CD4-positive, alpha-beta memory T cell (primary cell): ENCODE measurements at regions not wholly inside any gene's neighbourhood (a gene's known extent, or its start where the extent isn't known, plus 50 kb on each side); places are given as distances from the start of the nearest gene placed in this dataset.

ENCODE experiments used
- CTCF ChIA-PET: fragments of 350-600 bp; sonication (Branson Sonifier 250); formaldehyde crosslinking; loops from one replicate; lab custom pipeline; 2021; ENCODE audit warnings: inconsistent platforms; ENCODE audit not compliant: partially characterized antibody; lab: Charles Lee
- POLR2A ChIA-PET: fragments of 350-600 bp; sonication (Branson Sonifier 250); formaldehyde crosslinking; loops from one replicate; lab custom pipeline; 2021; ENCODE audit not compliant: partially characterized antibody; lab: Charles Lee
- DNase-seq, 5 donors: peaks; one replicate each; pipeline versions ENCODE4 v3.0.0 to v3.0.0-alpha.2; 2020 to 2022; ENCODE audit warnings: mixed read lengths in 1 of 5
- H3K27ac ChIP-seq: one replicate; pipeline ENCODE4 v1.7.0; 2013; ENCODE audit warnings: low read depth, low read length
- H3K27me3 ChIP-seq: 2 replicates; pipeline ENCODE4 v1.7.0; 2013; ENCODE audit warnings: mild to moderate bottlenecking, low read length, moderate library complexity; ENCODE audit not compliant: insufficient read depth
- H3K36me3 ChIP-seq: 2 replicates; pipeline ENCODE4 v1.7.0; 2013; ENCODE audit warnings: mild to moderate bottlenecking, low read length, moderate library complexity; ENCODE audit not compliant: insufficient read depth
- H3K4me1 ChIP-seq: 2 replicates; pipeline ENCODE4 v1.7.0; 2013; ENCODE audit warnings: mild to moderate bottlenecking, low read length, moderate library complexity; ENCODE audit not compliant: insufficient read depth
- H3K4me3 ChIP-seq, 2 donors: one replicate each; pipeline ENCODE4 v1.7.0; 2013; ENCODE audit warnings: low read length in 2 of 2, mild to moderate bottlenecking in 1 of 2
- H3K9me3 ChIP-seq, 2 donors: one replicate each; pipeline ENCODE4 v1.7.0; 2013; ENCODE audit warnings: low read length in 2 of 2, control low read depth in 1 of 2; ENCODE audit not compliant: control insufficient read depth in 1 of 2
- H3K27ac Mint-ChIP-seq, 7 donors: one replicate each; pipeline ENCODE4 v1.8.0; 2020 to 2021; ENCODE audit warnings: mixed read lengths in 7 of 7, mild to moderate bottlenecking in 6 of 7, inconsistent platforms in 3 of 7, moderate library complexity in 3 of 7
- H3K27me3 Mint-ChIP-seq, 2 donors: one replicate each; pipeline ENCODE4 v1.8.0; 2020 to 2021; ENCODE audit warnings: mixed read lengths in 2 of 2
- H3K36me3 Mint-ChIP-seq, 2 donors: one replicate each; pipeline ENCODE4 v1.8.0; 2020 to 2021; ENCODE audit warnings: mixed read lengths in 2 of 2, inconsistent platforms in 1 of 2, mild to moderate bottlenecking in 1 of 2
- H3K4me1 Mint-ChIP-seq, 4 donors: one replicate each; pipeline ENCODE4 v1.8.0; 2020 to 2021; ENCODE audit warnings: mixed read lengths in 4 of 4, mild to moderate bottlenecking in 1 of 4
- H3K4me3 Mint-ChIP-seq, 8 donors: one replicate each; pipeline ENCODE4 v1.8.0; 2020 to 2021; ENCODE audit warnings: mixed read lengths in 8 of 8, mild to moderate bottlenecking in 7 of 8, moderate library complexity in 6 of 8, inconsistent platforms in 3 of 8
- H3K9me3 Mint-ChIP-seq, 8 donors: one replicate each; pipeline ENCODE4 v1.8.0; 2020 to 2021; ENCODE audit warnings: mixed read lengths in 8 of 8, mild to moderate bottlenecking in 5 of 8, inconsistent platforms in 3 of 8, moderate library complexity in 1 of 8
- intact Hi-C: fragments of 100-400 bp; cut with micrococcal nuclease; formaldehyde crosslinking; loops from one replicate; pipeline ENCODE4 v1.15.1; 2023

DNA sequence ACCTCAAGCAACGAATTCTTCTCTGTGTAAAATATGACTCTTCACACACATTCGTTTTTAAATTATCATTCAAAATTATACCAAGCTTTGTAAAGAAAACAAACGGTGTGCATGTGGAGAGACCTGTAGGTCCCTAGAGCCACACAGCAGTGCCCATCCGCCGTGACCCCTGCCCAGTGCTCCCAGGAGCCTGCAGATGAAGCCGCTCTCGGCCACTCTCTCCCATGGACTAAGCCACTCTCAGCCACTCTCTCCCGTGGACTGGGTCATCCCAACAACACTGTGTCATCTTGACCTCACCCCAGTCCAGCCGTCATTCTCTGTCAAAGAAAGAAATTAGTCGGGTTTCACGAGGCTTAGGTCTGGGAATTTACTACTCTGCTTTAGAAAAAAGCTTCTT lies 391.6 kb downstream of the BRD1 start:
- H3K27me3 Mint-ChIP-seq: peaks cover under 1 to 6% of the 10 kb centered on the region in 2 donors
- no peak overlapping the region for H3K4me3 Mint-ChIP-seq
- Histone ChIP-seq H3K36me3 (no peaks in the 10 kb centered on the region), H3K4me3 (no peak overlapping the region), H3K4me1 (no peaks in the 10 kb centered on the region), H3K27ac (no peak overlapping the region), H3K9me3 (no peaks in the 10 kb centered on the region), H3K27me3 (no peaks in the 10 kb centered on the region)
- POLR2A ChIA-PET: no interaction called here
- CTCF ChIA-PET: no interaction called here
- H3K27ac Mint-ChIP-seq: no peak overlapping the region
- H3K4me1 Mint-ChIP-seq: no peaks in the 10 kb centered on the region
- DNase-seq: no peak
- intact Hi-C loops: no loop called here
- no peaks in the 10 kb centered on the region for H3K36me3 Mint-ChIP-seq
- H3K9me3 Mint-ChIP-seq: peaks cover 0 to 3% (median 2%) of the 10 kb centered on the region in 8 donors

DNA sequence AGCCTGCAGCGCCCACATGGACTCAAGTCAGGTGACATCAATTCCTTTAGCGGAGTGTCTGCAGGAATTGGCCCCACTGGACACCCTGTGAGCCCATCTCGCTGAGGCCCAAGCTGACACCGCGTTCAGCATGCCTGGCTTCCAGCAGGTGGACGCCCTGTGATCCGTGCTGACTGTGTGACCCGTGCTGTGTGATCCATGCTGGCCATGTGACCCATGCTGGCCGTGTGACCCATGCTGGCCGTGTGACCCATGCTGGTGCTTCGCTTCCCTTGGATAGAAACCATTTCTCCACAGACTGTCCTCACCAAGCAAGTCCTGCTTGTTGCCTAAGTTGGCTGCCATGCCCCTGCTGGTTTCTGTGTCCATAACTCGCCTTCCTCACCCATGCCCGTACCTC lies 392.1 kb downstream of the BRD1 start:
- CTCF ChIA-PET: no interaction called here
- Mint-ChIP-seq H3K4me1 (no peaks in the 10 kb centered on the region), H3K36me3 (no peaks in the 10 kb centered on the region), H3K4me3 (no peak overlapping the region), H3K27me3 (peaks cover 0 to 6% of the 10 kb centered on the region in 2 donors), H3K9me3 (peaks cover 0 to 3% (median 2%) of the 10 kb centered on the region in 8 donors), H3K27ac (no peak overlapping the region)
- POLR2A ChIA-PET: no interaction called here
- Histone ChIP-seq H3K4me3 (no peak overlapping the region), H3K4me1 (no peaks in the 10 kb centered on the region), H3K27me3 (no peaks in the 10 kb centered on the region), H3K36me3 (no peaks in the 10 kb centered on the region), H3K9me3 (no peaks in the 10 kb centered on the region), H3K27ac (no peak overlapping the region)
- intact Hi-C loops: no loop called here
- DNase-seq: no peak

DNA sequence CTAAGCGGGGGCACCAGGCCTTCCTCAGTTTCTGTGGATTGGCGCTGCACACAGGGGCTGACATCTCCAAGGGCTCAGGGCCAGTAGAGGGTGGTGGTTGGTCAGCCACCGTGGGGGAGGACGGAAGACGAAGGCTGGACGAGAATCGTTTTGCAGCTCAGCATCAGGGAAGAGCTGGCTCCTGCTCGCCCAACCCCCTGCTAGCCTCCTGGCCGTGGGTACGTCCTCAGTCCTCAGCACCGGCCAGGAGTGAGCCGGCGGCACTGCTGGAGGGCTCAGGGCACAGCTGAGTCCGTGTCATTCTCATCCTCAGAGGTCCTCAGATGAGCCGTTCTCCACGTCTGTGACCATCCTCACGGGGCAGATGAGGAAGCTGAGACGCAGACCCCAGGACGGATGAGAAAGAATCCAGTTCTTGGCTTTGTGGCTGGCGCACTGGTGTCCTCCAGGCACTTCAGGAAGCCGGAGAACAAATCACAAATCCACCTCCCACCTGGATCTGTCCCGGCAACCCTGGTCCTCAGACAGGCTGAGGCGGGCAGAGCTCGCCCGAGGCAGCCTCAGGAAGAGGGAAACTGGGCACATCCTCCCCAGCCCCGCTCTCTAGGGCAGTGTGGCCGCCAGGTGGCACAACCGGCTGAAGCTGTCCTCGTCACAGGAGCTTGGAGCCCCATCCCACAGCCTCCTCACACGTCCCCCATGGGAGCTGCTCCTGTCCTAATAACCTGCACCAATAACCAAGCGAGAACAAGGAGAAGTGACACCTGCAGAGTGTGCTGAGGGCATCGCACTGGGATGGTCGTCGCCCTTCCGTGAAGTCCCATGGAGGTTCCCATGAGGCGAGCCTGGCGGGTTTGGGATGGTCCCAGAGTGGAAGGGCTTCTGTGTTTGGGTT lies 393.7 kb downstream of the BRD1 start:
- no peak overlapping the region for H3K4me3 Mint-ChIP-seq
- no peaks in the 10 kb centered on the region for H3K4me1 Mint-ChIP-seq
- H3K4me3 ChIP-seq: no peak overlapping the region
- peaks cover 0 to 6% of the 10 kb centered on the region in 2 donors for H3K27me3 Mint-ChIP-seq
- intact Hi-C loops: no loop called here
- ChIA-PET CTCF (no interaction called here), POLR2A (no interaction called here)
- no peaks in the 10 kb centered on the region for H3K36me3 Mint-ChIP-seq
- H3K27me3 ChIP-seq: no peaks in the 10 kb centered on the region
- H3K4me1 ChIP-seq: no peaks in the 10 kb centered on the region
- H3K36me3 ChIP-seq: no peaks in the 10 kb centered on the region
- DNase-seq: no peak
- no peak overlapping the region for H3K27ac ChIP-seq
- peaks cover 0 to 3% (median 2%) of the 10 kb centered on the region in 8 donors for H3K9me3 Mint-ChIP-seq
- H3K27ac Mint-ChIP-seq: no peak overlapping the region
- H3K9me3 ChIP-seq: no peaks in the 10 kb centered on the region

DNA sequence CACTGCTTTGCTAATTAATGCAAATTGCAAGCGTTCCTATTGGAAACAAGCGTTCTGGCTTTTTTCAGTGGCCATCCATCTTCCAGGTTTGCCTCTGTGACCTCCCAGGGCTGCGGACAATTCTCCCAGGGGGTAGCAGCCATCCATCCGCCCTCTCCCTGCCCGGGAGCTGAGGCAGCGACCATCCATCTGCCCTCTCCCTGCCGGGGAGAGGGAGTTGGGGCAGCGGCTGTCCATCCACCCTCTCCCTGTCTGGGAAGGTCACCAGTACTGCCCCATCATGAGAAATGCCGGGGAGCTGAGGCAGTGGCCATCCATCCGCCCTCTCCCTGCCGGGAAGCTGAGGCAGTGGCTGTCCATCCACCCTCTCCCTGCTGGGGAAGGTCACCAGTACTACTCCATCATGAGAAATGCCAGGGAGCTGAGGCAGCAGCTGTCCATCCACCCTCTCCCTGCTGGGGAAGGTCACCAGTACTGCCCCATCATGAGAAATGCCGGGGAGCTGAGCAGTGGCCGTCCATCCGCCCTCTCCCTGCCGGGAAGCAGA lies 394.7 kb downstream of the BRD1 start:
- no peaks in the 10 kb centered on the region for H3K36me3 ChIP-seq
- H3K4me1 Mint-ChIP-seq: no peaks in the 10 kb centered on the region
- H3K27me3 ChIP-seq: no peaks in the 10 kb centered on the region
- ChIA-PET POLR2A (no interaction called here), CTCF (no interaction called here)
- peaks cover 2 to 6% of the 10 kb centered on the region in 2 donors for H3K27me3 Mint-ChIP-seq
- H3K4me1 ChIP-seq: no peaks in the 10 kb centered on the region
- H3K27ac Mint-ChIP-seq: no peak overlapping the region
- peaks cover 0 to 3% (median 2%) of the 10 kb centered on the region in 8 donors for H3K9me3 Mint-ChIP-seq
- intact Hi-C loops: no loop called here
- no peak overlapping the region for H3K4me3 ChIP-seq
- DNase-seq: no peak
- no peaks in the 10 kb centered on the region for H3K36me3 Mint-ChIP-seq
- no peak overlapping the region for H3K4me3 Mint-ChIP-seq
- no peak overlapping the region for H3K27ac ChIP-seq
- no peaks in the 10 kb centered on the region for H3K9me3 ChIP-seq

DNA sequence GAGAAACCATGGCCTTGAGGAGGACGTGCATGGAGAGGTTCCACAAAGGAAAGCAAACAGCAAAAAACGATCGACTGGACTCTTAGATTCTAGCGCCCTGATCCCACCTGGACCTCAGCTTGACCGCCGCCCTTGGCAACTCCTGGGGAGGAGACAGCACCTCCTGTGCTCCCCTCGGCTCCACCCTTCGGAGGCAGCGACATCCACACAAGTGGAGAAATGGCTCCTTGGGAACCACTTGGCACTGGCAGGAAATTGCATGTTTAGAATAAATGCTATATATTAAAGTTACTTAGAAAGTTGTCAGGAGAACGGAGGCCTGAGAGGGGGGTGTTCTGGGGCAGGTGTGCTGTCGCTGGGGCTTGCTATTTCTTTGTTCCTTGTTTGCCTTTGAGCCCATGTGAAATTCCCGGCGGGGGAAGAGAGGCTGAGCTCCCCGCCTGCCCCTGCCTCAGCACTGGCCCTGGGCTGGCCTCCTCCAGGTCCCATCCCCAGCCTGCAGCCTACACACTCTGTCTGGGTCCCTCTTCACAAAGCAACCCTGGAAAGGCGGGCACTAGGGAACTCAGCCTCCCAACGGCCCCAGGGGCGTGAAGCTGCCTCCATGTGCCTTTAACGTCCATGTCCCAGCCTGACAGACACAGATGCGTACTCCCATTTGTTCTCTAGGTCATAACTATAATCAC lies 395.3 kb downstream of the BRD1 start:
- H3K27me3 ChIP-seq: no peaks in the 10 kb centered on the region
- H3K4me1 Mint-ChIP-seq: no peaks in the 10 kb centered on the region
- no peak for DNase-seq
- H3K36me3 Mint-ChIP-seq: no peaks in the 10 kb centered on the region
- peaks cover 0 to 3% (median 2%) of the 10 kb centered on the region in 8 donors for H3K9me3 Mint-ChIP-seq
- H3K4me3 Mint-ChIP-seq: no peak overlapping the region
- intact Hi-C loops: no loop called here
- no peak overlapping the region for H3K27ac Mint-ChIP-seq
- ChIA-PET POLR2A (no interaction called here), CTCF (no interaction called here)
- H3K27ac ChIP-seq: no peak overlapping the region
- H3K4me3 ChIP-seq: no peak overlapping the region
- H3K9me3 ChIP-seq: no peaks in the 10 kb centered on the region
- H3K36me3 ChIP-seq: no peaks in the 10 kb centered on the region
- H3K4me1 ChIP-seq: no peaks in the 10 kb centered on the region
- H3K27me3 Mint-ChIP-seq: peaks cover 2 to 8% of the 10 kb centered on the region in 2 donors

DNA sequence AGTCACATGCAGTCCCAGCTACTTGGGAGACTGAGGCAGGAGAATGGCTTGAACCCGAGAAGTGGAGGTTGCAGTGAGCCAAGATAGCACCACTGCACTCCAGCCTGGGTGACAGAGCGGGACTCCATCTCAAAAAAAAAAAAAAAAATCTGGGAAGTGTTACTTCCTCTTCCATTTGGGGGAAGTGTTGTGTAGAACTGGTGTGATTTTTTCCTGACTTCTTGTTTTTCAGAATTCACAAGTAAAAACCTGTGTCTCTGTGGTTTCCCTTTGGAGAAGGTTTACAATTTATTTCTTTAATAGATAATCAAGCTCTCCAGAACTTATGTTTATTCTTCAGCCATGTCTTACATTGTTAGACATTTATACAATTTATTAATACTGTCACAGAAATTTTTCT lies 396.1 kb downstream of the BRD1 start:
- Histone ChIP-seq H3K27me3 (no peaks in the 10 kb centered on the region), H3K4me3 (no peak overlapping the region), H3K36me3 (no peaks in the 10 kb centered on the region), H3K4me1 (no peaks in the 10 kb centered on the region), H3K9me3 (no peaks in the 10 kb centered on the region), H3K27ac (no peak overlapping the region)
- Mint-ChIP-seq H3K36me3 (no peaks in the 10 kb centered on the region), H3K4me1 (no peaks in the 10 kb centered on the region), H3K4me3 (no peak overlapping the region), H3K27me3 (peaks cover 2 to 7% of the 10 kb centered on the region in 2 donors), H3K9me3 (peaks cover 0 to 3% (median 2%) of the 10 kb centered on the region in 8 donors), H3K27ac (no peak overlapping the region)
- CTCF ChIA-PET: no interaction called here
- POLR2A ChIA-PET: no interaction called here
- intact Hi-C loops: no loop called here
- no peak for DNase-seq

DNA sequence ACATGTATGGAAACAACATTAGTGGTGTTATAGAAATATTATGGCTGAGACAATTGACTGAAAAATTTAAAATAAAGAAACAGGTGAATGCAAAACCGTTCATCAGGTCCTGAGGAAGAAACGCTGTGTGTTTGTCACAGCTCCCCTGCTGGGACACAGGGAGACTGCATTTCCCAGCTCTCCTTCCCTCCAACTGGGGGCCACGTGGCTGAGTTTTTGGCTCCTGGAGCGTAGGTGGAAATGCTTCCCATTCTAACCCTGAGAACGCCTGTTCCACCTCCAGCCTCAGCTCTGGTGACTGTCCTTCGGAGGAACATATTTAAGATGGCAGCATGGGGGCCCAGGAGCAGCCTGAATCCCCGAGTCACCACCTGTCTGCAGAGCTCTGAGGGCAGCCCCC lies 398.6 kb downstream of the BRD1 start:
- H3K4me1 Mint-ChIP-seq: no peaks in the 10 kb centered on the region
- DNase-seq: no peak
- intact Hi-C loops: no loop called here
- H3K36me3 Mint-ChIP-seq: no peaks in the 10 kb centered on the region
- no peak overlapping the region for H3K4me3 Mint-ChIP-seq
- Histone ChIP-seq H3K36me3 (no peaks in the 10 kb centered on the region), H3K27ac (no peak overlapping the region), H3K4me1 (no peaks in the 10 kb centered on the region), H3K4me3 (no peak overlapping the region), H3K27me3 (no peaks in the 10 kb centered on the region), H3K9me3 (no peaks in the 10 kb centered on the region)
- H3K27ac Mint-ChIP-seq: no peak overlapping the region
- ChIA-PET POLR2A (no interaction called here), CTCF (no interaction called here)
- H3K9me3 Mint-ChIP-seq: peaks cover 0 to 2% (median 0%) of the 10 kb centered on the region in 8 donors
- peaks cover 5% of the 10 kb centered on the region in 2 donors for H3K27me3 Mint-ChIP-seq
